ENCODE measurements at regions not wholly inside any gene's neighbourhood (a gene's known extent, or its start where the extent isn't known, plus 50 kb on each side); places are given as distances from the start of the nearest gene placed in this dataset.
A peak's percentile ranks its signal among the peaks of the same experiment; 100 is the strongest.

DNA sequence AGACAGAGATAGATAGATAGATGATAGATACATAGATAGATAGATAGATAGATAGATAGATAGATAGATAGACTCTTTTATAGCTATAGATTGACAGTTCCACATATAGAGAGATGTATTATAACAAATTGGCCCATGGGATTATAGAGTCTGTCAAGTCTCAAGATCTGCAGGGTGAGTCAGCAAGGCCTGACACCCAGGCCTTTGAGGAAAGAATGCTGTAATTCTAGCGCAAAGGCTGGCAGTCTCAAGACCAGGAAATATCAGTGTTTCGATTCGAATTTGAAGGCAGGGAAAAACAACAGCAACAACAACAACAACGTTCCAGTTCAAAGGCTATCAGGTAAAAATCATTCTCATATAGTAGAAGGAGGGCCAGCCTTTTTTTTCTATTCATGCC is 339.2 kb upstream of the CDH9 start:
- no peak overlapping the region for H3K4ac ChIP-seq (replicated peaks; ENCODE audit: insufficient read length, low read depth, low read length)
- CTCF ChIA-PET (ENCODE audit: partially characterized antibody), result interaction anchor here (0.6 kb wide), 1 partner anchor 1454 kb away, joined by 3 read pairs; no protein-coding TSS in a partner anchor
- no peaks in the 10 kb centered on the region for H3K79me1 ChIP-seq (ENCODE audit: low read depth, low read length)
- H4K91ac ChIP-seq (replicated peaks; ENCODE audit: insufficient read length, low read length), result no peak overlapping the region
- no peak overlapping the region for H2BK5ac ChIP-seq (ENCODE audit: low read depth, low read length)
- H4K5ac ChIP-seq (ENCODE audit: insufficient read length, low read depth, low read length), result no peak overlapping the region
- DNase-seq (ENCODE audit: low read depth in 1 of 2, low spot score in 2 of 2), result no peak
- no peaks in the 10 kb centered on the region for H3K36me3 ChIP-seq (ENCODE audit: control insufficient read depth in 2 of 4, insufficient read depth in 4 of 4, low read length in 3 of 4)
- no peak overlapping the region for H4K8ac ChIP-seq (ENCODE audit: extremely low read depth, insufficient read depth, low read length)
- no peak overlapping the region for H2BK20ac ChIP-seq (ENCODE audit: low read length)
- H3K14ac ChIP-seq (ENCODE audit: insufficient read length), result no peak overlapping the region
- H3K4me2 ChIP-seq (ENCODE audit: insufficient read depth in 1 of 2, low read depth in 2 of 2, low read length in 2 of 2), result no peak overlapping the region
- H4K20me1 ChIP-seq (replicated peaks in 1 of 2; ENCODE audit: control insufficient read depth in 1 of 2, insufficient read depth in 2 of 2, low read length in 2 of 2), result no peaks in the 10 kb centered on the region
- POLR2A ChIA-PET (ENCODE audit: partially characterized antibody), result no interaction called here
- H3K9me3 ChIP-seq (ENCODE audit: insufficient read depth in 2 of 2, low read depth in 1 of 2, low read length in 1 of 2), result no peaks in the 10 kb centered on the region
- H2AFZ ChIP-seq (ENCODE audit: low read length), result peak overlapping the region; percentile 88; the same call in 1 of the 2 replicates
- no peaks in the 10 kb centered on the region for H3K4me1 ChIP-seq (replicated peaks in 1 of 4; ENCODE audit: control insufficient read depth in 3 of 4, insufficient read depth in 4 of 4, low read length in 3 of 4)
- no peak overlapping the region for H3K23ac ChIP-seq (ENCODE audit: insufficient read length)
- H2BK12ac ChIP-seq (ENCODE audit: low read depth, low read length), result no peak overlapping the region
- H3K27me3 ChIP-seq (replicated peaks in 1 of 4; ENCODE audit: control insufficient read depth in 3 of 4, extremely low read depth in 1 of 4, insufficient read depth in 3 of 4, low read length in 3 of 4), result no peaks in the 10 kb centered on the region
- no peak overlapping the region for H3K18ac ChIP-seq (ENCODE audit: extremely low read depth, low read length)
- no peaks in the 10 kb centered on the region for H3K79me2 ChIP-seq (ENCODE audit: control insufficient read depth in 1 of 2, insufficient read depth in 2 of 2, low read length in 2 of 2)
- no peak overlapping the region for H2BK120ac ChIP-seq (replicated peaks; ENCODE audit: low read depth, low read length)
- FAIRE-seq, result no peak
- no peak overlapping the region for H3K27ac ChIP-seq (ENCODE audit: low read depth, low read length)
- no peak overlapping the region for H3K9ac ChIP-seq (replicated peaks in 1 of 4; ENCODE audit: extremely low read depth in 1 of 4, low read depth in 3 of 4, low read length in 3 of 4)
- WGBS, 2 experiments (ENCODE audit: extremely low coverage in 1 of 2, insufficient coverage in 1 of 2, insufficient read length in 1 of 2, insufficient replicate concordance in 2 of 2, low coverage in 1 of 2, low lambda C conversion rate in 2 of 2, missing lambda C conversion rate in 1 of 2), result 94% methylated on average over 4 of the region's 4 CpGs; no CpG with 5 or more reads in 1 of the 2 experiments
- H3K4me3 ChIP-seq (ENCODE audit: extremely low read depth in 1 of 4, insufficient read depth in 2 of 4, low read depth in 3 of 4, low read length in 4 of 4), result no peak overlapping the region
- no peak overlapping the region for H3K56ac ChIP-seq (replicated peaks; ENCODE audit: insufficient read length, low read depth, low read length)
- H2BK15ac ChIP-seq (ENCODE audit: low read length), result no peak overlapping the region
- H3K23me2 ChIP-seq (ENCODE audit: low read depth, low read length), result no peaks in the 10 kb centered on the region
- H2AK5ac ChIP-seq (ENCODE audit: low read depth, low read length), result no peak overlapping the region
- TF ChIP-seq NANOG (IDR thresholded peaks at IDR 0.05; ENCODE audit: insufficient read depth, low read depth, low read length, poor library complexity, severe bottlenecking) (no peak), CHD1 (IDR thresholded peaks at IDR 0.05; ENCODE audit: low read depth, low read length) (no peak), CBX5 (IDR thresholded peaks at IDR 0.05; ENCODE audit: low read depth, low read length) (no peak), ASH2L (IDR thresholded peaks at IDR 0.05; ENCODE audit: low read length) (no peak), BACH1 (IDR thresholded peaks at IDR 0.05; ENCODE audit: low read length) (no peak), CBX8 (IDR thresholded peaks at IDR 0.05; ENCODE audit: borderline replicate concordance, low read depth, low read length) (no peak), KDM4A (IDR thresholded peaks at IDR 0.05; ENCODE audit: low read depth, low read length, severe bottlenecking) (no peak), EP300 (IDR thresholded peaks at IDR 0.05; ENCODE audit: borderline replicate concordance in 1 of 2, low read depth in 2 of 2, low read length in 2 of 2) (no peak), FOSL1 (IDR thresholded peaks at IDR 0.05; ENCODE audit: insufficient read depth, low read depth, low read length) (no peak), ZNF274 (IDR thresholded peaks at IDR 0.05; ENCODE audit: borderline replicate concordance, extremely low read depth, low read length) (no peak), SIRT6 (IDR thresholded peaks at IDR 0.05; ENCODE audit: low read length) (no peak), JUND (IDR thresholded peaks at IDR 0.05; ENCODE audit: low read length) (no peak), TBP (IDR thresholded peaks at IDR 0.05; ENCODE audit: low read depth, low read length) (no peak), CTBP2 (IDR thresholded peaks at IDR 0.05; ENCODE audit: borderline replicate concordance, insufficient read depth, insufficient read length, low read length) (no peak), PHF8 (conservative IDR thresholded peaks at IDR 0.05; ENCODE audit: low read depth, low read length) (no peak), YY1 (IDR thresholded peaks at IDR 0.05; ENCODE audit: low read depth, low read length) (no peak)

All from H1 (cell line).